WTC11 (cell line): ENCODE measurements at regions not wholly inside any gene's neighbourhood (a gene's known extent, or its start where the extent isn't known, plus 50 kb on each side); places are given as distances from the start of the nearest gene placed in this dataset.

Experiments
- ATAC-seq: fragments of 200-7000 bp; cut with Tn5 transposase; 2 replicates; pipeline ENCODE4 v1.10.0; 2021; ENCODE audit warnings: mild to moderate bottlenecking, moderate library complexity
- CTCF ChIA-PET: fragments of 300-600 bp; sonication (Branson Sonifier 250); formaldehyde crosslinking; loops from one replicate; lab custom pipeline; 2021; ENCODE audit warnings: antibody characterized with exemption; lab: Charles Lee
- POLR2A ChIA-PET: fragments of 350-600 bp; sonication (Branson Sonifier 250); formaldehyde crosslinking; loops from one replicate; lab custom pipeline; 2021; ENCODE audit warnings: antibody characterized with exemption; lab: Charles Lee
- DNase-seq: peaks from one replicate; pipeline ENCODE4 v3.0.0; 2021; ENCODE audit warnings: low spot score
- H3K27ac Mint-ChIP-seq: 2 replicates; pipeline ENCODE4 v1.8.0; 2021; ENCODE audit warnings: mixed read lengths
- H3K27me3 Mint-ChIP-seq: 2 replicates; pipeline ENCODE4 v1.8.0; 2021; ENCODE audit warnings: low read depth, mild to moderate bottlenecking, moderate library complexity, mixed read lengths
- H3K36me3 Mint-ChIP-seq: 2 replicates; pipeline ENCODE4 v1.8.0; 2021; ENCODE audit warnings: mixed read lengths
- H3K4me1 Mint-ChIP-seq: 2 replicates; pipeline ENCODE4 v1.8.0; 2022; ENCODE audit warnings: mixed read lengths
- H3K4me3 Mint-ChIP-seq: 2 replicates; pipeline ENCODE4 v1.8.0; 2021; ENCODE audit warnings: mild to moderate bottlenecking, moderate library complexity, mixed read lengths
- H3K9me3 Mint-ChIP-seq: 2 replicates; pipeline ENCODE4 v1.8.0; 2021; ENCODE audit warnings: mixed read lengths
- CBFB ChIP-seq: sonication (generic); formaldehyde crosslinking; IDR thresholded peaks from 2 replicates; pipeline ENCODE4 v1.8.1; 2022; ENCODE audit warnings: mild to moderate bottlenecking, low read depth, missing genetic modification reagents
- CTCF ChIP-seq: fragments of 200-600 bp; IDR thresholded peaks from 2 replicates; pipeline ENCODE4 v1.8.0; 2022; ENCODE audit warnings: antibody characterized with exemption
- ESRRA ChIP-seq: sonication (generic); formaldehyde crosslinking; IDR thresholded peaks from 2 replicates; pipeline ENCODE4 v1.8.1; 2022; ENCODE audit warnings: mild to moderate bottlenecking, missing genetic modification reagents, borderline replicate concordance
- FOXK1 ChIP-seq: sonication (generic); formaldehyde crosslinking; IDR thresholded peaks from 2 replicates; pipeline ENCODE4 v1.8.0; 2022; ENCODE audit warnings: mild to moderate bottlenecking, moderate library complexity, missing genetic modification reagents
- JAZF1 ChIP-seq: fragments of 250-450 bp; sonication (Bioruptor Pico); IDR thresholded peaks from 2 replicates; pipeline ENCODE4 v1.9.0; 2021; ENCODE audit warnings: moderate library complexity, mild to moderate bottlenecking, inconsistent platforms
- MLX ChIP-seq: sonication (generic); formaldehyde crosslinking; IDR thresholded peaks from 2 replicates; pipeline ENCODE4 v1.8.1; 2023; ENCODE audit warnings: mild to moderate bottlenecking, missing genetic modification reagents, moderate library complexity
- PREB ChIP-seq: sonication (generic); formaldehyde crosslinking; IDR thresholded peaks from 2 replicates; pipeline ENCODE4 v1.8.1; 2022; ENCODE audit warnings: mild to moderate bottlenecking, missing genetic modification reagents, moderate library complexity, borderline replicate concordance
- TCF7 ChIP-seq: sonication (generic); formaldehyde crosslinking; IDR thresholded peaks from 2 replicates; pipeline ENCODE4 v1.8.0; 2022; ENCODE audit warnings: mild to moderate bottlenecking, low read depth, missing genetic modification reagents, moderate library complexity
- TEAD1 ChIP-seq: sonication (generic); formaldehyde crosslinking; IDR thresholded peaks from 2 replicates; pipeline ENCODE4 v1.8.0; 2022; ENCODE audit warnings: mild to moderate bottlenecking, missing genetic modification reagents
- USF1 ChIP-seq: sonication (generic); formaldehyde crosslinking; IDR thresholded peaks from 2 replicates; pipeline ENCODE4 v1.8.0; 2022; ENCODE audit warnings: mild to moderate bottlenecking, missing genetic modification reagents
- USF2 ChIP-seq: sonication (generic); formaldehyde crosslinking; IDR thresholded peaks from 2 replicates; pipeline ENCODE4 v1.8.1; 2023; ENCODE audit warnings: mild to moderate bottlenecking, missing genetic modification reagents, moderate library complexity
- ZBTB21 ChIP-seq: sonication (generic); formaldehyde crosslinking; IDR thresholded peaks from 2 replicates; pipeline ENCODE4 v1.8.1; 2023; ENCODE audit warnings: mild to moderate bottlenecking, missing genetic modification reagents, borderline replicate concordance
- ZNF512 ChIP-seq: sonication (generic); formaldehyde crosslinking; IDR thresholded peaks from 2 replicates; pipeline ENCODE4 v1.8.1; 2022; ENCODE audit warnings: missing genetic modification reagents, borderline replicate concordance
- ZNF532 ChIP-seq: fragments of 250-450 bp; sonication (Bioruptor Pico); IDR thresholded peaks from 2 replicates; pipeline ENCODE4 v1.9.0; 2021; ENCODE audit warnings: mild to moderate bottlenecking, borderline replicate concordance
- ZSCAN18 ChIP-seq: fragments of 250-450 bp; sonication (Bioruptor Pico); IDR thresholded peaks from 2 replicates; pipeline ENCODE4 v2.1.2; 2022; ENCODE audit warnings: mild to moderate bottlenecking, moderate library complexity

GRCh38 chr2:184308706-184309105 lies 289.6 kb upstream of the ZNF804A start (continued):
- TF ChIP-seq ZNF532 (CRISPR knock-in tag) = no peak
- TF ChIP-seq ZSCAN18 (CRISPR knock-in tag) = no peak
- TF ChIP-seq ESRRA = no peak
- TF ChIP-seq USF2 (CRISPR knock-in tag) = no peak
- no peak for TF ChIP-seq MLX (CRISPR knock-in tag)
- no peak for TF ChIP-seq TEAD1 (CRISPR knock-in tag)
- TF ChIP-seq ZNF512 (CRISPR knock-in tag) = no peak
- no peak for TF ChIP-seq PREB (CRISPR knock-in tag)
- TF ChIP-seq TCF7 (CRISPR knock-in tag) = no peak

- TF ChIP-seq ZBTB21 (no peak), USF1 (CRISPR knock-in tag) (no peak), FOXK1 (CRISPR knock-in tag) (no peak), CBFB (no peak), CTCF (no peak), JAZF1 (no peak)
- ChIA-PET POLR2A (no interaction called here), CTCF (no interaction called here)
- DNase-seq = no peak
- Mint-ChIP-seq H3K4me1 (0 out of 2 replicates have a peak, but pooled peaks cover 3% of the 10 kb centered on the region), H3K4me3 (no peak overlapping the region), H3K27me3 (no peaks in the 10 kb centered on the region), H3K27ac (no peak overlapping the region), H3K9me3 (no peaks in the 10 kb centered on the region), H3K36me3 (no peaks in the 10 kb centered on the region)
- ATAC-seq = no peak
Observed at GRCh38 chr2:184312970-184313369, 285.4 kb upstream of the ZNF804A start.
